ENCODE measurements at regions not wholly inside any gene's neighbourhood (a gene's known extent, or its start where the extent isn't known, plus 50 kb on each side); places are given as distances from the start of the nearest gene placed in this dataset.

GRCh38 chr13:31036731-31037695 is 104.6 kb downstream of the TEX26 start:
- H3K4me1 ChIP-seq (ENCODE audit: low read length), result peaks cover 27% of the 10 kb centered on the region
- no peak overlapping the region for H2AFZ ChIP-seq (ENCODE audit: low read depth, low read length)
- H3K4me2 ChIP-seq (ENCODE audit: low read length), result no peak overlapping the region
- no peaks in the 10 kb centered on the region for H3K36me3 ChIP-seq (replicated peaks; ENCODE audit: low read depth, low read length)
- H3K27ac ChIP-seq (ENCODE audit: low read length), result no peak overlapping the region
- peaks cover 92% of the 10 kb centered on the region for H3K27me3 ChIP-seq (ENCODE audit: low read depth, low read length)
- H3K4me3 ChIP-seq (ENCODE audit: low read length), result no peak overlapping the region
- no peaks in the 10 kb centered on the region for H3K79me2 ChIP-seq (ENCODE audit: low read length)
- H3K9me3 ChIP-seq (ENCODE audit: insufficient read depth, low read length), result no peaks in the 10 kb centered on the region
- H3K9ac ChIP-seq (ENCODE audit: low read length), result no peak overlapping the region
- peaks cover 30% of the 10 kb centered on the region; the same call in 1 of the 2 replicates for H4K20me1 ChIP-seq (ENCODE audit: insufficient read depth, low read length)
- no peak for TF ChIP-seq EZH2phosphoT487 (IDR thresholded peaks at IDR 0.05; ENCODE audit: low read depth)
- no peak for TF ChIP-seq CTCF (IDR thresholded peaks at IDR 0.05; ENCODE audit: low read depth, low read length)

- H3K9me3 ChIP-seq (ENCODE audit: insufficient read depth, low read length), result no peaks in the 10 kb centered on the region
- no peak overlapping the region for H3K4me2 ChIP-seq (ENCODE audit: low read length)
- no peak overlapping the region for H3K4me3 ChIP-seq (ENCODE audit: low read length)
- H3K36me3 ChIP-seq (replicated peaks; ENCODE audit: low read depth, low read length), result no peaks in the 10 kb centered on the region
- no peak overlapping the region for H3K9ac ChIP-seq (ENCODE audit: low read length)
- TF ChIP-seq EZH2phosphoT487 (IDR thresholded peaks at IDR 0.05; ENCODE audit: low read depth) (no peak), CTCF (IDR thresholded peaks at IDR 0.05; ENCODE audit: low read depth, low read length) (no peak)
- no peak overlapping the region for H3K27ac ChIP-seq (ENCODE audit: low read length)
- peaks cover 91% of the 10 kb centered on the region for H3K27me3 ChIP-seq (ENCODE audit: low read depth, low read length)
- H2AFZ ChIP-seq (ENCODE audit: low read depth, low read length), result no peak overlapping the region
- H3K4me1 ChIP-seq (ENCODE audit: low read length), result peaks cover 26% of the 10 kb centered on the region
- no peaks in the 10 kb centered on the region for H3K79me2 ChIP-seq (ENCODE audit: low read length)
- peaks cover 34% of the 10 kb centered on the region; the same call in 1 of the 2 replicates for H4K20me1 ChIP-seq (ENCODE audit: insufficient read depth, low read length)
Measured at GRCh38 chr13:31035185-31035965, 102.9 kb downstream of the TEX26 start.

- Histone ChIP-seq H3K27me3 (ENCODE audit: low read depth, low read length) (peaks cover 87% of the 10 kb centered on the region), H3K4me1 (ENCODE audit: low read length) (no peaks in the 10 kb centered on the region), H4K20me1 (ENCODE audit: insufficient read depth, low read length) (peaks cover 17% of the 10 kb centered on the region; the same call in 1 of the 2 replicates), H3K4me3 (ENCODE audit: low read length) (no peak overlapping the region), H3K27ac (ENCODE audit: low read length) (no peak overlapping the region), H3K4me2 (ENCODE audit: low read length) (no peak overlapping the region), H3K9ac (ENCODE audit: low read length) (no peak overlapping the region), H3K79me2 (ENCODE audit: low read length) (no peaks in the 10 kb centered on the region), H3K36me3 (replicated peaks; ENCODE audit: low read depth, low read length) (no peaks in the 10 kb centered on the region), H3K9me3 (ENCODE audit: insufficient read depth, low read length) (no peaks in the 10 kb centered on the region), H2AFZ (ENCODE audit: low read depth, low read length) (no peak overlapping the region)
- TF ChIP-seq EZH2phosphoT487 (IDR thresholded peaks at IDR 0.05; ENCODE audit: low read depth) (no peak), CTCF (IDR thresholded peaks at IDR 0.05; ENCODE audit: low read depth, low read length) (no peak)
Measured at GRCh38 chr13:31032528-31033113, 100.2 kb downstream of the TEX26 start.

Measured in OCI-LY3 (cell line).